Astrocyte (in vitro differentiated cells and primary cell): ENCODE measurements at regions not wholly inside any gene's neighbourhood (a gene's known extent, or its start where the extent isn't known, plus 50 kb on each side); places are given as distances from the start of the nearest gene placed in this dataset.

Source experiments
- EZH2 ChIP-seq: IDR thresholded peaks from 2 replicates; pipeline ENCODE4 v1.6.1; 2012; ENCODE audit warnings: mild to moderate bottlenecking, low read length, inconsistent platforms; ENCODE audit not compliant: insufficient read depth
- TF ChIP-seq, protein P1 (sequence below): IDR thresholded peaks from 2 replicates; pipeline ENCODE4 v1.5.1; 2011; ENCODE audit warnings: low read depth, mild to moderate bottlenecking, inconsistent platforms, low read length, moderate library complexity; ENCODE audit not compliant: insufficient read depth

GRCh38 chr5:164060786-164061355, 555.5 kb downstream of the MAT2B start:
- TF ChIP-seq, protein P1, sequence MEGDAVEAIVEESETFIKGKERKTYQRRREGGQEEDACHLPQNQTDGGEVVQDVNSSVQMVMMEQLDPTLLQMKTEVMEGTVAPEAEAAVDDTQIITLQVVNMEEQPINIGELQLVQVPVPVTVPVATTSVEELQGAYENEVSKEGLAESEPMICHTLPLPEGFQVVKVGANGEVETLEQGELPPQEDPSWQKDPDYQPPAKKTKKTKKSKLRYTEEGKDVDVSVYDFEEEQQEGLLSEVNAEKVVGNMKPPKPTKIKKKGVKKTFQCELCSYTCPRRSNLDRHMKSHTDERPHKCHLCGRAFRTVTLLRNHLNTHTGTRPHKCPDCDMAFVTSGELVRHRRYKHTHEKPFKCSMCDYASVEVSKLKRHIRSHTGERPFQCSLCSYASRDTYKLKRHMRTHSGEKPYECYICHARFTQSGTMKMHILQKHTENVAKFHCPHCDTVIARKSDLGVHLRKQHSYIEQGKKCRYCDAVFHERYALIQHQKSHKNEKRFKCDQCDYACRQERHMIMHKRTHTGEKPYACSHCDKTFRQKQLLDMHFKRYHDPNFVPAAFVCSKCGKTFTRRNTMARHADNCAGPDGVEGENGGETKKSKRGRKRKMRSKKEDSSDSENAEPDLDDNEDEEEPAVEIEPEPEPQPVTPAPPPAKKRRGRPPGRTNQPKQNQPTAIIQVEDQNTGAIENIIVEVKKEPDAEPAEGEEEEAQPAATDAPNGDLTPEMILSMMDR = no peak
- no peak for TF ChIP-seq EZH2
